Peyer's patch (tissue), 4 donors: ENCODE measurements at regions not wholly inside any gene's neighbourhood (a gene's known extent, or its start where the extent isn't known, plus 50 kb on each side); places are given as distances from the start of the nearest gene placed in this dataset.

Experiments
- POLR2A ChIP-seq, 2 donors: fragments of 450-650 bp; IDR thresholded peaks; one replicate each; pipeline ENCODE4 v1.5.1; 2017; ENCODE audit warnings: antibody characterized with exemption in 2 of 2, mild to moderate bottlenecking in 2 of 2, moderate library complexity in 2 of 2
- TF ChIP-seq, protein P1 (sequence below), 6 experiments: fragments of 450-650 bp in 4 of 6; fragments of 200-600 bp in 2 of 6; sonication (generic) in 1 of 6; IDR thresholded peaks; one replicate each; pipeline ENCODE4 v1.5.1; 2017 to 2019; ENCODE audit warnings: antibody characterized with exemption in 6 of 6, mild to moderate bottlenecking in 3 of 6, moderate library complexity in 1 of 6

DNA sequence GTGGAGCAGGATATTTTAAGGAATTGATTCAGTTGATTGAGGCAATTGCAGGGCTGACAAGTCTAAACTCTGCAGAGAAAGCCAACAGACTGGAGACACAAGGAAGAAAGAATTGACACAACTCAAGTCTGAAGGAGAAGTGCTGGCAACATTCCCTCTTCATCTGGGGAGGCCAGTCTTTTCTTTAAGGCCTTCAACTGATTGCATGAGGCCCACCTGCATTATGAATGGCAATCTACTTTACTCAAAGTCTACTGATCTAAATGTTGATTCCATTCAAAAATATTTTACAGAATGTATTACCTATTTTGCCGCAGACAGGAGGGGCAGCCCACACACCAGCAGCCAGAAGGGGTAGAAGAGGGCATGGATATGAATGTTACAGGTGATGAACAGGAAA lies 425.2 kb downstream of the PCDH10 start:
- TF ChIP-seq, protein P1, sequence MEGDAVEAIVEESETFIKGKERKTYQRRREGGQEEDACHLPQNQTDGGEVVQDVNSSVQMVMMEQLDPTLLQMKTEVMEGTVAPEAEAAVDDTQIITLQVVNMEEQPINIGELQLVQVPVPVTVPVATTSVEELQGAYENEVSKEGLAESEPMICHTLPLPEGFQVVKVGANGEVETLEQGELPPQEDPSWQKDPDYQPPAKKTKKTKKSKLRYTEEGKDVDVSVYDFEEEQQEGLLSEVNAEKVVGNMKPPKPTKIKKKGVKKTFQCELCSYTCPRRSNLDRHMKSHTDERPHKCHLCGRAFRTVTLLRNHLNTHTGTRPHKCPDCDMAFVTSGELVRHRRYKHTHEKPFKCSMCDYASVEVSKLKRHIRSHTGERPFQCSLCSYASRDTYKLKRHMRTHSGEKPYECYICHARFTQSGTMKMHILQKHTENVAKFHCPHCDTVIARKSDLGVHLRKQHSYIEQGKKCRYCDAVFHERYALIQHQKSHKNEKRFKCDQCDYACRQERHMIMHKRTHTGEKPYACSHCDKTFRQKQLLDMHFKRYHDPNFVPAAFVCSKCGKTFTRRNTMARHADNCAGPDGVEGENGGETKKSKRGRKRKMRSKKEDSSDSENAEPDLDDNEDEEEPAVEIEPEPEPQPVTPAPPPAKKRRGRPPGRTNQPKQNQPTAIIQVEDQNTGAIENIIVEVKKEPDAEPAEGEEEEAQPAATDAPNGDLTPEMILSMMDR (IDR thresholded peaks at IDR 0.05) = no peak
- TF ChIP-seq POLR2A (IDR thresholded peaks at IDR 0.05) = no peak
